ENCODE measurements at regions not wholly inside any gene's neighbourhood (a gene's known extent, or its start where the extent isn't known, plus 50 kb on each side); places are given as distances from the start of the nearest gene placed in this dataset.

- H3K4me3 ChIP-seq (replicated peaks; ENCODE audit: low read depth, low read length): no peak overlapping the region
- TF ChIP-seq CTCF (IDR thresholded peaks at IDR 0.05; ENCODE audit: insufficient read depth, low read length, poor library complexity, severe bottlenecking): no peak
- H3K27me3 ChIP-seq (replicated peaks; ENCODE audit: control insufficient read depth, insufficient read depth, low read length): no peaks in the 10 kb centered on the region
- H3K36me3 ChIP-seq (ENCODE audit: control insufficient read depth, insufficient read depth, low read length): no peaks in the 10 kb centered on the region
- no peak for DNase-seq (ENCODE audit: extremely low read depth, insufficient read length)
These were observed 258.4 kb downstream of the C16orf95 start for GRCh38 chr16:87058728-87059250.

GRCh38 chr16:87060034-87060986 is 256.9 kb downstream of the C16orf95 start:
- H3K4me3 ChIP-seq (replicated peaks; ENCODE audit: low read depth, low read length): peak overlapping the region; percentile 22; the same call in 1 of the 2 replicates
- no peaks in the 10 kb centered on the region for H3K27me3 ChIP-seq (replicated peaks; ENCODE audit: control insufficient read depth, insufficient read depth, low read length)
- TF ChIP-seq CTCF (IDR thresholded peaks at IDR 0.05; ENCODE audit: insufficient read depth, low read length, poor library complexity, severe bottlenecking): no peak
- no peaks in the 10 kb centered on the region for H3K36me3 ChIP-seq (ENCODE audit: control insufficient read depth, insufficient read depth, low read length)
- no peak for DNase-seq (ENCODE audit: extremely low read depth, insufficient read length)

GRCh38 chr16:87061243-87061920 is 255.8 kb downstream of the C16orf95 start:
- TF ChIP-seq CTCF (IDR thresholded peaks at IDR 0.05; ENCODE audit: insufficient read depth, low read length, poor library complexity, severe bottlenecking): no peak
- DNase-seq (ENCODE audit: extremely low read depth, insufficient read length): no peak

GRCh38 chr16:87062569-87063442 is 254.4 kb downstream of the C16orf95 start:
- peak; percentile 81 for TF ChIP-seq CTCF (IDR thresholded peaks at IDR 0.05; ENCODE audit: insufficient read depth, low read length, poor library complexity, severe bottlenecking)
- Histone ChIP-seq H3K27me3 (replicated peaks; ENCODE audit: control insufficient read depth, insufficient read depth, low read length) (no peaks in the 10 kb centered on the region), H3K4me3 (replicated peaks; ENCODE audit: low read depth, low read length) (no peak overlapping the region), H3K36me3 (ENCODE audit: control insufficient read depth, insufficient read depth, low read length) (no peaks in the 10 kb centered on the region)
- DNase-seq (ENCODE audit: extremely low read depth, insufficient read length): peak; percentile 29

More at GRCh38 chr16:87061243-87061920, 255.8 kb downstream of the C16orf95 start:
- Histone ChIP-seq H3K36me3 (ENCODE audit: control insufficient read depth, insufficient read depth, low read length) (no peaks in the 10 kb centered on the region), H3K27me3 (replicated peaks; ENCODE audit: control insufficient read depth, insufficient read depth, low read length) (no peaks in the 10 kb centered on the region), H3K4me3 (replicated peaks; ENCODE audit: low read depth, low read length) (no peak overlapping the region)

GRCh38 chr16:87063543-87063942 is 253.6 kb downstream of the C16orf95 start:
- Histone ChIP-seq H3K4me3 (replicated peaks; ENCODE audit: low read depth, low read length) (no peak overlapping the region), H3K27me3 (replicated peaks; ENCODE audit: control insufficient read depth, insufficient read depth, low read length) (no peaks in the 10 kb centered on the region), H3K36me3 (ENCODE audit: control insufficient read depth, insufficient read depth, low read length) (no peaks in the 10 kb centered on the region)
- DNase-seq (ENCODE audit: extremely low read depth, insufficient read length): no peak
- no peak for TF ChIP-seq CTCF (IDR thresholded peaks at IDR 0.05; ENCODE audit: insufficient read depth, low read length, poor library complexity, severe bottlenecking)

All from GM06990 (cell line).